ENCODE measurements at regions not wholly inside any gene's neighbourhood (a gene's known extent, or its start where the extent isn't known, plus 50 kb on each side); places are given as distances from the start of the nearest gene placed in this dataset.

GRCh38 chr3:5317557-5317956 is 130.1 kb downstream of the EDEM1 start:
- no peaks in the 10 kb centered on the region for H3K4me1 ChIP-seq (ENCODE audit: control insufficient read depth in 2 of 2, insufficient read depth in 2 of 2, low read length in 2 of 2)
- H3K4me3 ChIP-seq (ENCODE audit: low read length in 2 of 2), result no peak overlapping the region
- H3K9me3 ChIP-seq (ENCODE audit: control insufficient read depth in 2 of 2, low read length in 2 of 2), result no peaks in the 10 kb centered on the region
- no peak overlapping the region for H3K9ac ChIP-seq (ENCODE audit: low read depth in 1 of 2, low read length in 2 of 2)
- H3K27ac ChIP-seq (ENCODE audit: low read depth in 2 of 2, low read length in 2 of 2), result no peak overlapping the region
- no peaks in the 10 kb centered on the region for H3K36me3 ChIP-seq (ENCODE audit: control insufficient read depth in 2 of 2, insufficient read depth in 2 of 2, low read length in 2 of 2)
- H3K27me3 ChIP-seq (ENCODE audit: control insufficient read depth in 2 of 2, insufficient read depth in 2 of 2, low read length in 2 of 2), result no peaks in the 10 kb centered on the region

GRCh38 chr3:5319454-5319853 is 131.9 kb downstream of the EDEM1 start:
- no peak overlapping the region for H3K9ac ChIP-seq (ENCODE audit: low read depth in 1 of 2, low read length in 2 of 2)
- no peaks in the 10 kb centered on the region for H3K4me1 ChIP-seq (ENCODE audit: control insufficient read depth in 2 of 2, insufficient read depth in 2 of 2, low read length in 2 of 2)
- no peaks in the 10 kb centered on the region for H3K9me3 ChIP-seq (ENCODE audit: control insufficient read depth in 2 of 2, low read length in 2 of 2)
- H3K4me3 ChIP-seq (ENCODE audit: low read length in 2 of 2), result no peak overlapping the region
- H3K27me3 ChIP-seq (ENCODE audit: control insufficient read depth in 2 of 2, insufficient read depth in 2 of 2, low read length in 2 of 2), result no peaks in the 10 kb centered on the region
- H3K36me3 ChIP-seq (ENCODE audit: control insufficient read depth in 2 of 2, insufficient read depth in 2 of 2, low read length in 2 of 2), result no peaks in the 10 kb centered on the region
- no peak overlapping the region for H3K27ac ChIP-seq (ENCODE audit: low read depth in 2 of 2, low read length in 2 of 2)

GRCh38 chr3:5321666-5322340 is 134.3 kb downstream of the EDEM1 start:
- Histone ChIP-seq H3K27ac (ENCODE audit: low read depth in 2 of 2, low read length in 2 of 2) (no peak overlapping the region), H3K9me3 (ENCODE audit: control insufficient read depth in 2 of 2, low read length in 2 of 2) (no peaks in the 10 kb centered on the region), H3K36me3 (ENCODE audit: control insufficient read depth in 2 of 2, insufficient read depth in 2 of 2, low read length in 2 of 2) (no peaks in the 10 kb centered on the region), H3K4me3 (ENCODE audit: low read length in 2 of 2) (no peak overlapping the region), H3K9ac (ENCODE audit: low read depth in 1 of 2, low read length in 2 of 2) (no peak overlapping the region), H3K27me3 (ENCODE audit: control insufficient read depth in 2 of 2, insufficient read depth in 2 of 2, low read length in 2 of 2) (no peaks in the 10 kb centered on the region), H3K4me1 (ENCODE audit: control insufficient read depth in 2 of 2, insufficient read depth in 2 of 2, low read length in 2 of 2) (no peaks in the 10 kb centered on the region)

GRCh38 chr3:5324780-5325179 is 137.3 kb downstream of the EDEM1 start:
- H3K27me3 ChIP-seq (ENCODE audit: control insufficient read depth in 2 of 2, insufficient read depth in 2 of 2, low read length in 2 of 2), result no peaks in the 10 kb centered on the region
- H3K4me1 ChIP-seq (ENCODE audit: control insufficient read depth in 2 of 2, insufficient read depth in 2 of 2, low read length in 2 of 2), result no peaks in the 10 kb centered on the region
- no peak overlapping the region for H3K27ac ChIP-seq (ENCODE audit: low read depth in 2 of 2, low read length in 2 of 2)
- H3K9me3 ChIP-seq (ENCODE audit: control insufficient read depth in 2 of 2, low read length in 2 of 2), result no peaks in the 10 kb centered on the region
- H3K9ac ChIP-seq (ENCODE audit: low read depth in 1 of 2, low read length in 2 of 2), result no peak overlapping the region
- no peaks in the 10 kb centered on the region for H3K36me3 ChIP-seq (ENCODE audit: control insufficient read depth in 2 of 2, insufficient read depth in 2 of 2, low read length in 2 of 2)
- H3K4me3 ChIP-seq (ENCODE audit: low read length in 2 of 2), result no peak overlapping the region

GRCh38 chr3:5330152-5330810 is 142.8 kb downstream of the EDEM1 start:
- H3K9ac ChIP-seq (ENCODE audit: low read depth in 1 of 2, low read length in 2 of 2), result no peak overlapping the region
- H3K4me3 ChIP-seq (ENCODE audit: low read length in 2 of 2), result no peak overlapping the region

GRCh38 chr3:5331567-5332269 is 144.2 kb downstream of the EDEM1 start:
- H3K9me3 ChIP-seq (ENCODE audit: control insufficient read depth in 2 of 2, low read length in 2 of 2), result no peaks in the 10 kb centered on the region
- H3K4me3 ChIP-seq (ENCODE audit: low read length in 2 of 2), result no peak overlapping the region
- no peak overlapping the region for H3K27ac ChIP-seq (ENCODE audit: low read depth in 2 of 2, low read length in 2 of 2)
- H3K4me1 ChIP-seq (ENCODE audit: control insufficient read depth in 2 of 2, insufficient read depth in 2 of 2, low read length in 2 of 2), result no peaks in the 10 kb centered on the region
- no peaks in the 10 kb centered on the region for H3K27me3 ChIP-seq (ENCODE audit: control insufficient read depth in 2 of 2, insufficient read depth in 2 of 2, low read length in 2 of 2)
- H3K9ac ChIP-seq (ENCODE audit: low read depth in 1 of 2, low read length in 2 of 2), result no peak overlapping the region
- no peaks in the 10 kb centered on the region for H3K36me3 ChIP-seq (ENCODE audit: control insufficient read depth in 2 of 2, insufficient read depth in 2 of 2, low read length in 2 of 2)

More at GRCh38 chr3:5330152-5330810, 142.8 kb downstream of the EDEM1 start:
- Histone ChIP-seq H3K9me3 (ENCODE audit: control insufficient read depth in 2 of 2, low read length in 2 of 2) (no peaks in the 10 kb centered on the region), H3K4me1 (ENCODE audit: control insufficient read depth in 2 of 2, insufficient read depth in 2 of 2, low read length in 2 of 2) (no peaks in the 10 kb centered on the region), H3K27me3 (ENCODE audit: control insufficient read depth in 2 of 2, insufficient read depth in 2 of 2, low read length in 2 of 2) (no peaks in the 10 kb centered on the region), H3K27ac (ENCODE audit: low read depth in 2 of 2, low read length in 2 of 2) (no peak overlapping the region), H3K36me3 (ENCODE audit: control insufficient read depth in 2 of 2, insufficient read depth in 2 of 2, low read length in 2 of 2) (no peaks in the 10 kb centered on the region)

GRCh38 chr3:5332270-5332956 is 144.9 kb downstream of the EDEM1 start:
- Histone ChIP-seq H3K4me3 (ENCODE audit: low read length in 2 of 2) (no peak overlapping the region), H3K27ac (ENCODE audit: low read depth in 2 of 2, low read length in 2 of 2) (no peak overlapping the region), H3K27me3 (ENCODE audit: control insufficient read depth in 2 of 2, insufficient read depth in 2 of 2, low read length in 2 of 2) (no peaks in the 10 kb centered on the region), H3K9ac (ENCODE audit: low read depth in 1 of 2, low read length in 2 of 2) (no peak overlapping the region), H3K36me3 (ENCODE audit: control insufficient read depth in 2 of 2, insufficient read depth in 2 of 2, low read length in 2 of 2) (no peaks in the 10 kb centered on the region), H3K4me1 (ENCODE audit: control insufficient read depth in 2 of 2, insufficient read depth in 2 of 2, low read length in 2 of 2) (no peaks in the 10 kb centered on the region), H3K9me3 (ENCODE audit: control insufficient read depth in 2 of 2, low read length in 2 of 2) (no peaks in the 10 kb centered on the region)

GRCh38 chr3:5339967-5340535 is 152.5 kb downstream of the EDEM1 start:
- no peaks in the 10 kb centered on the region for H3K36me3 ChIP-seq (ENCODE audit: control insufficient read depth in 2 of 2, insufficient read depth in 2 of 2, low read length in 2 of 2)
- H3K27ac ChIP-seq (ENCODE audit: low read depth in 2 of 2, low read length in 2 of 2), result no peak overlapping the region
- H3K9me3 ChIP-seq (ENCODE audit: control insufficient read depth in 2 of 2, low read length in 2 of 2), result no peaks in the 10 kb centered on the region
- H3K9ac ChIP-seq (ENCODE audit: low read depth in 1 of 2, low read length in 2 of 2), result no peak overlapping the region
- H3K4me3 ChIP-seq (ENCODE audit: low read length in 2 of 2), result no peak overlapping the region
- H3K27me3 ChIP-seq (ENCODE audit: control insufficient read depth in 2 of 2, insufficient read depth in 2 of 2, low read length in 2 of 2), result no peaks in the 10 kb centered on the region
- H3K4me1 ChIP-seq (ENCODE audit: control insufficient read depth in 2 of 2, insufficient read depth in 2 of 2, low read length in 2 of 2), result no peaks in the 10 kb centered on the region

- Histone ChIP-seq H3K4me1 (ENCODE audit: control insufficient read depth in 2 of 2, insufficient read depth in 2 of 2, low read length in 2 of 2) (no peaks in the 10 kb centered on the region), H3K9ac (ENCODE audit: low read depth in 1 of 2, low read length in 2 of 2) (no peak overlapping the region), H3K36me3 (ENCODE audit: control insufficient read depth in 2 of 2, insufficient read depth in 2 of 2, low read length in 2 of 2) (no peaks in the 10 kb centered on the region), H3K9me3 (ENCODE audit: control insufficient read depth in 2 of 2, low read length in 2 of 2) (no peaks in the 10 kb centered on the region), H3K4me3 (ENCODE audit: low read length in 2 of 2) (no peak overlapping the region), H3K27ac (ENCODE audit: low read depth in 2 of 2, low read length in 2 of 2) (no peak overlapping the region), H3K27me3 (ENCODE audit: control insufficient read depth in 2 of 2, insufficient read depth in 2 of 2, low read length in 2 of 2) (no peaks in the 10 kb centered on the region)
Measured at GRCh38 chr3:5341610-5342009, 154.1 kb downstream of the EDEM1 start.

GRCh38 chr3:5343459-5343858 is 156.0 kb downstream of the EDEM1 start:
- Histone ChIP-seq H3K4me1 (ENCODE audit: control insufficient read depth in 2 of 2, insufficient read depth in 2 of 2, low read length in 2 of 2) (no peaks in the 10 kb centered on the region), H3K27ac (ENCODE audit: low read depth in 2 of 2, low read length in 2 of 2) (no peak overlapping the region), H3K9ac (ENCODE audit: low read depth in 1 of 2, low read length in 2 of 2) (no peak overlapping the region), H3K27me3 (ENCODE audit: control insufficient read depth in 2 of 2, insufficient read depth in 2 of 2, low read length in 2 of 2) (no peaks in the 10 kb centered on the region), H3K36me3 (ENCODE audit: control insufficient read depth in 2 of 2, insufficient read depth in 2 of 2, low read length in 2 of 2) (no peaks in the 10 kb centered on the region), H3K4me3 (ENCODE audit: low read length in 2 of 2) (no peak overlapping the region), H3K9me3 (ENCODE audit: control insufficient read depth in 2 of 2, low read length in 2 of 2) (no peaks in the 10 kb centered on the region)

All from mucosa of rectum (tissue), 2 donors.